Neuronal stem cell (in vitro differentiated cells): ENCODE measurements at regions not wholly inside any gene's neighbourhood (a gene's known extent, or its start where the extent isn't known, plus 50 kb on each side); places are given as distances from the start of the nearest gene placed in this dataset.

Source experiments
- DNase-seq: peaks from one replicate; pipeline ENCODE4 v3.0.0-alpha.2; 2013; ENCODE audit warnings: low spot score
- H2AFZ ChIP-seq: one replicate; pipeline ENCODE4 v1.6.1; 2013; ENCODE audit warnings: mild to moderate bottlenecking, low read length, inconsistent platforms
- H2AK5ac ChIP-seq: 2 replicates; pipeline ENCODE4 v1.6.1; 2013; ENCODE audit warnings: low read depth, mild to moderate bottlenecking, inconsistent platforms, low read length, moderate library complexity, mixed read lengths
- H2BK120ac ChIP-seq: 2 replicates; pipeline ENCODE4 v1.6.1; 2013; ENCODE audit warnings: low read depth, mild to moderate bottlenecking, inconsistent platforms, low read length, moderate library complexity, mixed read lengths
- H2BK12ac ChIP-seq: one replicate; pipeline ENCODE4 v1.6.1; 2013; ENCODE audit warnings: low read length, inconsistent platforms
- H2BK15ac ChIP-seq: 2 replicates; pipeline ENCODE4 v1.6.1; 2013; ENCODE audit warnings: mild to moderate bottlenecking, low read length, inconsistent platforms, mixed read lengths
- H2BK5ac ChIP-seq: one replicate; pipeline ENCODE4 v1.6.1; 2013; ENCODE audit warnings: inconsistent platforms, mild to moderate bottlenecking, low read length, moderate library complexity
- H3K14ac ChIP-seq: one replicate; pipeline ENCODE4 v1.6.1; 2013; ENCODE audit warnings: low read length, inconsistent platforms
- H3K18ac ChIP-seq: 2 replicates; pipeline ENCODE4 v1.6.1; 2013; ENCODE audit warnings: low read length, inconsistent platforms
- H3K23ac ChIP-seq: 2 replicates; pipeline ENCODE4 v1.6.1; 2013; ENCODE audit warnings: low read depth, mild to moderate bottlenecking, mixed read lengths, low read length, inconsistent platforms; ENCODE audit not compliant: poor library complexity
- H3K27ac ChIP-seq: replicated peaks from 3 replicates; pipeline ENCODE4 v1.5.1; 2013; ENCODE audit warnings: low read length, inconsistent platforms
- H3K27me3 ChIP-seq, 3 experiments: 2 replicates each; pipeline ENCODE4 v1.6.1; 2013; ENCODE audit warnings: low read length in 3 of 3, mild to moderate bottlenecking in 2 of 3, inconsistent platforms in 1 of 3, low read depth in 1 of 3, mixed read lengths in 1 of 3, moderate library complexity in 1 of 3; ENCODE audit not compliant: control insufficient read depth in 3 of 3, insufficient read depth in 3 of 3
- H3K36me3 ChIP-seq, 2 donors: replicated peaks in 1 of 2; 2 replicates each; pipeline ENCODE4 v1.6.1; 2013; ENCODE audit warnings: low read length in 2 of 2; ENCODE audit not compliant: control insufficient read depth in 2 of 2, insufficient read depth in 2 of 2
- H3K4ac ChIP-seq: 2 replicates; pipeline ENCODE4 v1.6.1; 2013; ENCODE audit warnings: inconsistent platforms, mild to moderate bottlenecking, low read length, moderate library complexity
- H3K4me1 ChIP-seq, 2 donors: 1 replicate in 1 of 2; 2 replicates in 1 of 2; pipeline ENCODE4 v1.6.1; 2013; ENCODE audit warnings: low read length in 2 of 2, low read depth in 1 of 2; ENCODE audit not compliant: control insufficient read depth in 2 of 2, insufficient read depth in 1 of 2
- H3K4me2 ChIP-seq: one replicate; pipeline ENCODE4 v1.6.1; 2013; ENCODE audit warnings: mild to moderate bottlenecking, low read length, inconsistent platforms; ENCODE audit not compliant: insufficient read depth, poor library complexity, severe bottlenecking
- H3K4me3 ChIP-seq, 2 donors: 2 replicates each; pipeline ENCODE4 v1.5.1; 2013; ENCODE audit warnings: low read length in 2 of 2, mild to moderate bottlenecking in 2 of 2, inconsistent platforms in 1 of 2, moderate library complexity in 1 of 2
- H3K79me1 ChIP-seq: one replicate; pipeline ENCODE4 v1.6.1; 2013; ENCODE audit warnings: low read depth, mild to moderate bottlenecking, inconsistent platforms, low read length, moderate library complexity
- H3K9ac ChIP-seq: one replicate; pipeline ENCODE4 v1.6.1; 2013; ENCODE audit warnings: mild to moderate bottlenecking, low read depth, low read length, inconsistent platforms; ENCODE audit not compliant: poor library complexity
- H3K9me3 ChIP-seq, 2 donors: replicated peaks in 1 of 2; 2 replicates each; pipeline versions ENCODE3 to v1.6.1; 2013; ENCODE audit warnings: low read length in 2 of 2, mild to moderate bottlenecking in 2 of 2, inconsistent platforms in 1 of 2, low read depth in 1 of 2, mixed read lengths in 1 of 2, moderate library complexity in 1 of 2; ENCODE audit not compliant: control insufficient read depth in 2 of 2, insufficient read depth in 1 of 2
- H4K8ac ChIP-seq: one replicate; pipeline ENCODE4 v1.6.1; 2013; ENCODE audit warnings: low read depth, mild to moderate bottlenecking, inconsistent platforms, low read length, moderate library complexity
- H4K91ac ChIP-seq: one replicate; pipeline ENCODE4 v1.6.1; 2013; ENCODE audit warnings: low read length, low read depth, mild to moderate bottlenecking, inconsistent platforms; ENCODE audit not compliant: poor library complexity
- WGBS, 2 donors: extraction: QIAGEN DNeasy Blood & Tissue Kit; methylation state at CpG; one replicate each; pipeline ENCODE4 v1.1.7; 2013; ENCODE audit warnings: missing lambda C conversion rate in 2 of 2, mixed read lengths in 1 of 2; ENCODE audit not compliant: insufficient read length in 2 of 2, insufficient replicate concordance in 1 of 2; ENCODE audit errors: extremely low coverage in 2 of 2; 5-methylcytosine and 5-hydroxymethylcytosine counted together

GRCh38 chrX:23079347-23079746, 79.6 kb downstream of the DDX53 start:
- Histone ChIP-seq H3K4me3 (no peak overlapping the region), H3K18ac (no peak overlapping the region), H3K27ac (no peak overlapping the region), H2AFZ (no peak overlapping the region), H3K36me3 (no peaks in the 10 kb centered on the region), H3K4ac (no peak overlapping the region), H3K27me3 (no peaks in the 10 kb centered on the region), H3K4me2 (no peak overlapping the region), H3K23ac (no peak overlapping the region), H4K91ac (no peak overlapping the region), H2AK5ac (no peak overlapping the region), H3K9me3 (no peaks in the 10 kb centered on the region), H4K8ac (no peak overlapping the region), H2BK120ac (no peak overlapping the region), H2BK15ac (no peak overlapping the region), H3K14ac (no peak overlapping the region), H2BK12ac (no peak overlapping the region), H3K9ac (no peak overlapping the region), H3K79me1 (no peaks in the 10 kb centered on the region), H3K4me1 (no peaks in the 10 kb centered on the region), H2BK5ac (no peak overlapping the region)
- WGBS, 2 donors: no CpG with 5 or more reads among the region's 1 CpG
- DNase-seq: no peak

- no peaks in the 10 kb centered on the region for H3K27me3 ChIP-seq
- H2AFZ ChIP-seq: no peak overlapping the region
- no peaks in the 10 kb centered on the region for H3K4me1 ChIP-seq
- no peak overlapping the region for H2AK5ac ChIP-seq
- no CpG with 5 or more reads among the region's 6 CpGs for WGBS, 2 donors
- no peak overlapping the region for H3K18ac ChIP-seq
- no peaks in the 10 kb centered on the region for H3K9me3 ChIP-seq
- H2BK5ac ChIP-seq: no peak overlapping the region
- no peaks in the 10 kb centered on the region for H3K79me1 ChIP-seq
- H3K23ac ChIP-seq: no peak overlapping the region
- H3K14ac ChIP-seq: no peak overlapping the region
- no peaks in the 10 kb centered on the region for H3K36me3 ChIP-seq
- H3K9ac ChIP-seq: no peak overlapping the region
- H4K91ac ChIP-seq: no peak overlapping the region
- no peak for DNase-seq
- H3K4me2 ChIP-seq: no peak overlapping the region
- no peak overlapping the region for H2BK12ac ChIP-seq
- no peak overlapping the region for H4K8ac ChIP-seq
- H3K4ac ChIP-seq: no peak overlapping the region
- no peak overlapping the region for H2BK15ac ChIP-seq
- no peak overlapping the region for H3K4me3 ChIP-seq
- H2BK120ac ChIP-seq: no peak overlapping the region
- no peak overlapping the region for H3K27ac ChIP-seq
Observed at GRCh38 chrX:23100826-23101225, 101.1 kb downstream of the DDX53 start.

- no peak overlapping the region for H3K14ac ChIP-seq
- H3K9me3 ChIP-seq: no peaks in the 10 kb centered on the region
- H4K91ac ChIP-seq: no peak overlapping the region
- H3K9ac ChIP-seq: no peak overlapping the region
- DNase-seq: no peak
- H3K4me2 ChIP-seq: no peak overlapping the region
- no peak overlapping the region for H2AK5ac ChIP-seq
- no CpG with 5 or more reads among the region's 4 CpGs for WGBS, 2 donors
- no peak overlapping the region for H3K18ac ChIP-seq
- no peak overlapping the region for H2BK120ac ChIP-seq
- H3K27me3 ChIP-seq: no peaks in the 10 kb centered on the region
- H3K4me1 ChIP-seq: no peaks in the 10 kb centered on the region
- no peak overlapping the region for H2AFZ ChIP-seq
- H3K4ac ChIP-seq: no peak overlapping the region
- no peak overlapping the region for H3K23ac ChIP-seq
- H3K36me3 ChIP-seq: no peaks in the 10 kb centered on the region
- no peak overlapping the region for H2BK5ac ChIP-seq
- H3K27ac ChIP-seq: no peak overlapping the region
- H2BK12ac ChIP-seq: no peak overlapping the region
- H3K4me3 ChIP-seq: no peak overlapping the region
- H2BK15ac ChIP-seq: no peak overlapping the region
- H4K8ac ChIP-seq: no peak overlapping the region
- no peaks in the 10 kb centered on the region for H3K79me1 ChIP-seq
Observed at GRCh38 chrX:23103546-23103945, 103.8 kb downstream of the DDX53 start.

GRCh38 chrX:23114241-23114640, 114.5 kb downstream of the DDX53 start:
- no peak for DNase-seq
- H4K8ac ChIP-seq: no peak overlapping the region
- H3K14ac ChIP-seq: no peak overlapping the region
- H3K4ac ChIP-seq: no peak overlapping the region
- no peak overlapping the region for H4K91ac ChIP-seq
- no peak overlapping the region for H3K4me2 ChIP-seq
- no peak overlapping the region for H3K18ac ChIP-seq
- H3K9ac ChIP-seq: no peak overlapping the region
- no peaks in the 10 kb centered on the region for H3K4me1 ChIP-seq
- no peak overlapping the region for H2AFZ ChIP-seq
- H3K9me3 ChIP-seq: no peaks in the 10 kb centered on the region
- no peaks in the 10 kb centered on the region for H3K79me1 ChIP-seq
- no peak overlapping the region for H2BK120ac ChIP-seq
- no peaks in the 10 kb centered on the region for H3K27me3 ChIP-seq
- no peak overlapping the region for H2BK15ac ChIP-seq
- no peak overlapping the region for H2BK5ac ChIP-seq
- no peaks in the 10 kb centered on the region for H3K36me3 ChIP-seq
- no peak overlapping the region for H3K4me3 ChIP-seq
- no peak overlapping the region for H3K23ac ChIP-seq
- no peak overlapping the region for H2AK5ac ChIP-seq
- no peak overlapping the region for H3K27ac ChIP-seq
- H2BK12ac ChIP-seq: no peak overlapping the region
- WGBS, 2 donors: no CpG with 5 or more reads among the region's 11 CpGs
